ENCODE measurements at regions not wholly inside any gene's neighbourhood (a gene's known extent, or its start where the extent isn't known, plus 50 kb on each side); places are given as distances from the start of the nearest gene placed in this dataset.

GRCh38 chr5:14986413-14986812 is 114.8 kb upstream of the ANKH start:
- Histone ChIP-seq H3K27me3 (no peaks in the 10 kb centered on the region), H3K4me1 (no peaks in the 10 kb centered on the region), H3K9me3 (no peaks in the 10 kb centered on the region), H3K27ac (no peak overlapping the region), H3K4me3 (no peak overlapping the region), H3K36me3 (no peaks in the 10 kb centered on the region)
- ATAC-seq = no peak
- TF ChIP-seq POLR2AphosphoS5 (IDR thresholded peaks at IDR 0.05) (no peak), POLR2A (IDR thresholded peaks at IDR 0.05) (no peak), EP300 (IDR thresholded peaks at IDR 0.05) (no peak), CTCF (IDR thresholded peaks at IDR 0.05) (no peak)
- 88% methylated on average over 1 of the region's 3 CpGs; no CpG with 5 or more reads in 1 of the 2 donors for WGBS, 2 donors (ENCODE audit: low coverage in 1 of 2)

- no peak for ATAC-seq
- TF ChIP-seq EP300 (IDR thresholded peaks at IDR 0.05) = no peak
- TF ChIP-seq POLR2AphosphoS5 (IDR thresholded peaks at IDR 0.05) = no peak
- no peak for TF ChIP-seq CTCF (IDR thresholded peaks at IDR 0.05)
- TF ChIP-seq POLR2A (IDR thresholded peaks at IDR 0.05) = no peak
- no peaks in the 10 kb centered on the region for H3K9me3 ChIP-seq
- H3K27me3 ChIP-seq = no peaks in the 10 kb centered on the region
- 74 to 91% methylated on average over 4 to 5 of the region's 6 CpGs for WGBS, 2 donors (ENCODE audit: low coverage in 1 of 2)
- no peak overlapping the region for H3K27ac ChIP-seq
- H3K4me1 ChIP-seq = no peaks in the 10 kb centered on the region
- no peak overlapping the region for H3K4me3 ChIP-seq
- no peaks in the 10 kb centered on the region for H3K36me3 ChIP-seq
Measured at GRCh38 chr5:14983666-14984441, 112.3 kb upstream of the ANKH start.

- 90 to 92% methylated on average over 2 of the region's 2 CpGs for WGBS, 2 donors (ENCODE audit: low coverage in 1 of 2)
Measured at GRCh38 chr5:14980698-14981097, 109.1 kb upstream of the ANKH start.

GRCh38 chr5:14977058-14977685 is 105.6 kb upstream of the ANKH start:
- no peaks in the 10 kb centered on the region for H3K4me1 ChIP-seq
- H3K27ac ChIP-seq = no peak overlapping the region
- no peaks in the 10 kb centered on the region for H3K27me3 ChIP-seq
- WGBS, 2 donors (ENCODE audit: low coverage in 1 of 2) = 77 to 88% methylated on average over 2 of the region's 2 CpGs
- no peaks in the 10 kb centered on the region for H3K36me3 ChIP-seq
- no peak for ATAC-seq
- H3K4me3 ChIP-seq = no peak overlapping the region
- TF ChIP-seq POLR2A (IDR thresholded peaks at IDR 0.05) = no peak
- TF ChIP-seq POLR2AphosphoS5 (IDR thresholded peaks at IDR 0.05) = no peak
- no peak for TF ChIP-seq CTCF (IDR thresholded peaks at IDR 0.05)
- no peak for TF ChIP-seq EP300 (IDR thresholded peaks at IDR 0.05)
- H3K9me3 ChIP-seq = no peaks in the 10 kb centered on the region

More at GRCh38 chr5:14980698-14981097, 109.1 kb upstream of the ANKH start:
- H3K4me3 ChIP-seq = no peak overlapping the region
- no peaks in the 10 kb centered on the region for H3K9me3 ChIP-seq
- no peak for ATAC-seq
- TF ChIP-seq CTCF (IDR thresholded peaks at IDR 0.05) (no peak), POLR2AphosphoS5 (IDR thresholded peaks at IDR 0.05) (no peak), EP300 (IDR thresholded peaks at IDR 0.05) (no peak), POLR2A (IDR thresholded peaks at IDR 0.05) (no peak)
- no peak overlapping the region for H3K27ac ChIP-seq
- no peaks in the 10 kb centered on the region for H3K4me1 ChIP-seq
- no peaks in the 10 kb centered on the region for H3K36me3 ChIP-seq
- H3K27me3 ChIP-seq = no peaks in the 10 kb centered on the region

- Histone ChIP-seq H3K4me3 (no peak overlapping the region), H3K27ac (no peak overlapping the region), H3K27me3 (no peaks in the 10 kb centered on the region), H3K9me3 (no peaks in the 10 kb centered on the region), H3K36me3 (no peaks in the 10 kb centered on the region), H3K4me1 (no peaks in the 10 kb centered on the region)
- ATAC-seq = no peak
- WGBS, 2 donors (ENCODE audit: low coverage in 1 of 2) = 32 to 45% methylated on average over 7 of the region's 7 CpGs
- TF ChIP-seq EP300 (IDR thresholded peaks at IDR 0.05) (no peak), CTCF (IDR thresholded peaks at IDR 0.05) (no peak), POLR2A (IDR thresholded peaks at IDR 0.05) (no peak), POLR2AphosphoS5 (IDR thresholded peaks at IDR 0.05) (no peak)
Measured at GRCh38 chr5:14976486-14976885, 104.9 kb upstream of the ANKH start.
